C4-2B (cell line): ENCODE measurements at regions not wholly inside any gene's neighbourhood (a gene's known extent, or its start where the extent isn't known, plus 50 kb on each side); places are given as distances from the start of the nearest gene placed in this dataset.

Experiments
- ZFX ChIP-seq: fragments of 450-650 bp; IDR thresholded peaks from 2 replicates; pipeline ENCODE4 v1.6.1; 2017
- TF ChIP-seq, protein P1 (sequence below): fragments of 450-650 bp; conservative IDR thresholded peaks from 2 replicates; pipeline ENCODE4 v1.5.1; 2017; ENCODE audit warnings: mild to moderate bottlenecking

DNA sequence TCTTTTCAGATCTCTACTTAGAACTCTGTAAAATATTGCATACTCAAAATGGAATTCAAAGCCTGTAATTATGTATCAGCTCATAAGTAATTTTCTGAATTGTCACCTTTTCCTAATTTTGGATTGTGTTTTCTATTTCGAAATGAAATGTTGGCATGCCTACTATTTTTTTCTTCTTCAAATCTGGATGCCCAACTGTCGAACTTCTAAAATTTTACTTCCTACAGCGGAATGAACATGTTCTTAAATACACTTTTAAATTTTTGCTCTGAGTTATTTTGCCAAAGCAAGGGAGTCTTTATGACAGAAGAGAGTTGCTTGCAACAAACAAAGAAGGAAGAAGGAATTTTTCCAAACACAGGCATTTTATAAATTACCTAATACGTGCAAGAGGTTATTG lies 336.0 kb downstream of the ADCYAP1 start:
- TF ChIP-seq, protein P1, sequence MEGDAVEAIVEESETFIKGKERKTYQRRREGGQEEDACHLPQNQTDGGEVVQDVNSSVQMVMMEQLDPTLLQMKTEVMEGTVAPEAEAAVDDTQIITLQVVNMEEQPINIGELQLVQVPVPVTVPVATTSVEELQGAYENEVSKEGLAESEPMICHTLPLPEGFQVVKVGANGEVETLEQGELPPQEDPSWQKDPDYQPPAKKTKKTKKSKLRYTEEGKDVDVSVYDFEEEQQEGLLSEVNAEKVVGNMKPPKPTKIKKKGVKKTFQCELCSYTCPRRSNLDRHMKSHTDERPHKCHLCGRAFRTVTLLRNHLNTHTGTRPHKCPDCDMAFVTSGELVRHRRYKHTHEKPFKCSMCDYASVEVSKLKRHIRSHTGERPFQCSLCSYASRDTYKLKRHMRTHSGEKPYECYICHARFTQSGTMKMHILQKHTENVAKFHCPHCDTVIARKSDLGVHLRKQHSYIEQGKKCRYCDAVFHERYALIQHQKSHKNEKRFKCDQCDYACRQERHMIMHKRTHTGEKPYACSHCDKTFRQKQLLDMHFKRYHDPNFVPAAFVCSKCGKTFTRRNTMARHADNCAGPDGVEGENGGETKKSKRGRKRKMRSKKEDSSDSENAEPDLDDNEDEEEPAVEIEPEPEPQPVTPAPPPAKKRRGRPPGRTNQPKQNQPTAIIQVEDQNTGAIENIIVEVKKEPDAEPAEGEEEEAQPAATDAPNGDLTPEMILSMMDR = no peak
- TF ChIP-seq ZFX = no peak
